PC-3 (cell line): ENCODE measurements at regions not wholly inside any gene's neighbourhood (a gene's known extent, or its start where the extent isn't known, plus 50 kb on each side); places are given as distances from the start of the nearest gene placed in this dataset.

Source experiments
- EZH2 ChIP-seq: fragments of 300-600 bp; sonication (generic); IDR thresholded peaks from one replicate; pipeline ENCODE4 v1.6.1; 2017; ENCODE audit warnings: antibody characterized with exemption, mild to moderate bottlenecking, low read length; ENCODE audit not compliant: unreplicated experiment
- EZH2phosphoT487 ChIP-seq: fragments of 300-600 bp; sonication (generic); IDR thresholded peaks from 2 replicates; pipeline ENCODE4 v1.6.1; 2018; ENCODE audit warnings: mild to moderate bottlenecking, antibody characterized with exemption, low read length, borderline replicate concordance
- TF ChIP-seq, protein P1 (sequence below): fragments of 300-600 bp; sonication (generic); conservative IDR thresholded peaks from 2 replicates; pipeline ENCODE4 v1.5.1; 2017; ENCODE audit warnings: antibody characterized with exemption, low read depth, mild to moderate bottlenecking, low read length

DNA sequence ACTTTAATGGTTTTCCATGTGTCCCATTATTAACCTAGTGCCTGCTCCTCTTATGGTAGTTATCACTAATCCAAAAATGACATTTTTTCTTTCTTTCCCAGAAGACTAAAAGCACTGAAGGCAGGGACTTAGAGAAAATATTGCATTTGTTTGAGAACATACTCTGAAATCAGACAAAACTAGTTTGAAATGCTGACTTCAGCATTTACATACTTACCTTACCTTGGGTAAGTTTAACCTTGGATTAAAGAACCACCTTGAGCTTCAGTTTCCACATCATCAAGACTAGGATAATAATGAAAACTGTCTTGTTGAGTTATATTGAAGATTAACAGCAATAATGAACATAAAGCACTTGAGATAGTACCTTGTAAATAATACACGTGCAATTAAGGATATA lies 413.0 kb downstream of the SOX2 start:
- TF ChIP-seq, protein P1, sequence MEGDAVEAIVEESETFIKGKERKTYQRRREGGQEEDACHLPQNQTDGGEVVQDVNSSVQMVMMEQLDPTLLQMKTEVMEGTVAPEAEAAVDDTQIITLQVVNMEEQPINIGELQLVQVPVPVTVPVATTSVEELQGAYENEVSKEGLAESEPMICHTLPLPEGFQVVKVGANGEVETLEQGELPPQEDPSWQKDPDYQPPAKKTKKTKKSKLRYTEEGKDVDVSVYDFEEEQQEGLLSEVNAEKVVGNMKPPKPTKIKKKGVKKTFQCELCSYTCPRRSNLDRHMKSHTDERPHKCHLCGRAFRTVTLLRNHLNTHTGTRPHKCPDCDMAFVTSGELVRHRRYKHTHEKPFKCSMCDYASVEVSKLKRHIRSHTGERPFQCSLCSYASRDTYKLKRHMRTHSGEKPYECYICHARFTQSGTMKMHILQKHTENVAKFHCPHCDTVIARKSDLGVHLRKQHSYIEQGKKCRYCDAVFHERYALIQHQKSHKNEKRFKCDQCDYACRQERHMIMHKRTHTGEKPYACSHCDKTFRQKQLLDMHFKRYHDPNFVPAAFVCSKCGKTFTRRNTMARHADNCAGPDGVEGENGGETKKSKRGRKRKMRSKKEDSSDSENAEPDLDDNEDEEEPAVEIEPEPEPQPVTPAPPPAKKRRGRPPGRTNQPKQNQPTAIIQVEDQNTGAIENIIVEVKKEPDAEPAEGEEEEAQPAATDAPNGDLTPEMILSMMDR = no peak
- no peak for TF ChIP-seq EZH2
- TF ChIP-seq EZH2phosphoT487 = no peak
